ENCODE measurements at regions not wholly inside any gene's neighbourhood (a gene's known extent, or its start where the extent isn't known, plus 50 kb on each side); places are given as distances from the start of the nearest gene placed in this dataset.
"Not testable (repeated sequence)": the region's sequence is repeated elsewhere in the genome, so short reads cannot be mapped to it uniquely, and the experiment has no call there.

DNA sequence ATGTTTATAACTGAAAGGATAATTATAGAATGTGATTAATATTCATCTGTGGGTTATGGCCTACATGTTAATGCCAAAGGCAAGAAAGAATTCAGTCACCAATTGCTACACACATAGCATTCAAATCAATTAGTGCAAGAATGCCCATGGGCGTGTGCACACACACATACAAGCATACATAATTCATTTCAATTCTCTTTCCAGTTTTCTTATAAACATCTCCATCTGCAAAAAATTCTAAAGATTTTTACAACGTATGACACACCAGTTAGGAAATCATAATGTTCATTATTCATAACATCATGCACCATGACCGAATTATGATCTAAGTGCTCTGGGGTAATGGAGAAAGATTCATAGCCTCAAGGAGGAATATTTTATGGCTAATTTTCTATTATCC, 111.0 kb upstream of the ADTRP start:
- no peak for DNase-seq

- no peak for DNase-seq
These were observed 110.1 kb upstream of the ADTRP start for GRCh38 chr6:11888727-11889126.

DNA sequence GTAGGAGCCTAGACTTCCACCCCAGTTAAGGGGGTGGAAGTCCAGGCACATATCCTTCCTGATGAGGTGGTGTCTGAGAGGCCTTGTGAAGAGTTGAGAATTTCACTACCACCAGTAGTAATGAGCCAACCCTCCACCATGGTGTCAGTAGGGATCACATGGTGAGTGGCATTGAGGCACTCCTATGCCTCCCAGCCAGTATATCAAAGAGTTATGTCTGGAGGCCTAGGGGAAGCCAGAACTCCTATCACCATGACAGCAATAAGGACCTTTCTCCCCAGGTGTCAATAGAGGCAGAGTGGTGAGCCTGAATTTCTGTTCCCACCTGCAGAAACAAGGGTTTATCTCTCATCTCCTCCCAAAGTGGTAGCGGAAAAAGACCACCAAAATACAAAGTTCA, 106.6 kb upstream of the ADTRP start:
- no peak for DNase-seq

- not testable (repeated sequence) for DNase-seq
These were observed 104.9 kb upstream of the ADTRP start for GRCh38 chr6:11883471-11883870.

DNA sequence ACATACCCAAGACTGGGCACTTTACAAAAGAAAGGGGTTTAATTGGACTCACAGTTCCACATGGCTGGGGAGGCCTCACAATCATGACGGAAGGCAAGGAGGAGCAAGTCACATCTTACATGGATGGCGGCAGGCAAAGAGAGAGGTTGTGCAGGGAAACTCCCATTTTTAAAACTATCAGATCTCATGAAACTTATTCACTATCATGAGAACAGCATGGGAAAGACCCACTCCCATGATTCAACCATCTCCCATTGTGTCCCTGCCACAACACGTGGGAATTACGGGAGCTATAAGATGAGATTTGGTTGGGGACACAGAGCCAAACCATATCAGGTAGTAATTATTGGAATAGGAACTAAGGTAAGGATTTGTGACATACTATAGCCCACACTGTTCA, 101.6 kb upstream of the ADTRP start:
- not testable (repeated sequence) for DNase-seq

GRCh38 chr6:11878735-11879134, 100.1 kb upstream of the ADTRP start:
- DNase-seq, result peak in 1 of 2 donors; percentile 24

DNA sequence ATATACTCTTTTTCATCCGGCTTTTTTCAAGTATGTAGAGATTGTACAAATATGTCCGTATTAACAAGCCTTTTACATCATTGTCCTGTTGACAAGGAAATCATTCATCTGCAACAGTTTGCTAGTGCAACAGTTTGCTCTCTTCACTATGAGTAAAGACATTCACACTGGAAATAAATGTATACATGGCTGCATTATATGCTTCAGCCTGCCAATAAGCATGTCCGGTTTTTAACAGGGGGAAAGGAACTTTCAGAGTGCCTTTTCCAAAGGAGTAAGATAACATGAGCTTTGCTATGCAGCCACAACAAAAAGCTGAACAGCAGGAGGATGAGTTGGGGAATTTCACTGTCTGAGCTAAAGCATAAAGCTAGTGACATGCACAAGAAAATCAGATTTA, 99.4 kb upstream of the ADTRP start:
- DNase-seq, result no peak

GRCh38 chr6:11876934-11877433, 98.4 kb upstream of the ADTRP start:
- no peak for DNase-seq

- no peak for DNase-seq
These were observed 96.9 kb upstream of the ADTRP start for GRCh38 chr6:11875325-11876109.

DNA sequence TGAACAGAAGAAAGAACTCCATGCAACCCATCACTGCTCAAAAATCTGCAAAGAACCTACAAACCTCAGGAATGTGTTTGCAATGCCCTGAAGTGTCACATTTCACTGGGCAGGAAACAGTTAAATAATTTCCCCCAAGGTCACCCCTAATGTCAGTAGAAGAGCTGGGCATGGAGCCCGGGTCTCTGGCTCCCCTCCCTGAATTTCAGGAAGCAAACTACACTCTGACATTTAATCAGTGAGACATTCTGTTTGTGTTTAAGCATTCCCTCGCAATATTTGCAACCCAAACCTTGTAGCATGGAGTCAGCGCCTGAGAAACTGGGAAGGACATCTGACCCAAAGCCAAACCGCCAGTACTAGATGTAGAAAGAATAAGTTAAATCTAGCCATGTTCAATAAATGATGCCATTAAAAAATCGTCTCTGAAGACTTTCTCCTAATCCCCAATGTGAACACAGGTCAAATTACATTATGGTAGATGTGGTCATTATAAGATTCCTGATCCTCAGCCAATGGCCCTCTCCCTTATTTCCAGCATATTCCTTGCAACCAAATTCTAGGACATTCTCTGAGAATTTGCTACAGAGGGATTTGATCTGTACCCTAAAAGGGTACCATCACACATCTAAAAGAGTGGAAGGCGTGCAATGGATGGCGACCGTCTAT, 91.2 kb upstream of the ADTRP start:
- DNase-seq, result peak; percentile 85 to 89

GRCh38 chr6:11868392-11868791, 89.8 kb upstream of the ADTRP start:
- no peak for DNase-seq

DNA sequence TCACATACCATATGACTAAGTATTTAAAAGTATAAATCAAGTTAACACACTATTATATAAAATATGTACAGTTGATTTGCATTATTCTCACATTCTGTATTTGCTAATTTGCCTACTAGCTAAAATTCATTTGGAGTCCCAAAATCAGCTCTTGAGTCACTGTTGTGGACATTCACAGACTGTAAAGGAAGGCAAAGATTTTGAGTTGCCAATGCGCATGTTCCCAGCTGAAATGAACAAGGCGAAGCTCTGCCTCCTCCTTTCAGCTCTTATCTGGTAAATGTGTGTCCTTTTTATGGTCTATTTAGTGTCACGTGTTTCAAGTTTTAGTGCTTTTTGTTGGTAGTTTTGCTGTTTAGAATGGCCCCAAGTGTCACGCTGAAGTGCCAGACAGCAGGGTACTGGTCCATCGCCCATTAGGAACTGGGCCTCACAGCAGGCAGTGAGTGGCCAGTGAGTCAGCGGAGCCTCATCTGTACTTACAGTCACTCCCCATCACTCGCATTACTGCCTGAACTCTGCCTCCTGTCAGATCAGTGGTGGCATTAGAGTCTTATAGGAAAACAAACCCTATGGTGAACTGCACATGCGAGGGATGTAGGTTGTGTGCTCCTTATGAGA, 87.2 kb upstream of the ADTRP start:
- DNase-seq, result no peak

GRCh38 chr6:11858439-11858838, 79.8 kb upstream of the ADTRP start:
- no peak for DNase-seq

GRCh38 chr6:11855743-11856142, 77.1 kb upstream of the ADTRP start:
- no peak for DNase-seq

DNA sequence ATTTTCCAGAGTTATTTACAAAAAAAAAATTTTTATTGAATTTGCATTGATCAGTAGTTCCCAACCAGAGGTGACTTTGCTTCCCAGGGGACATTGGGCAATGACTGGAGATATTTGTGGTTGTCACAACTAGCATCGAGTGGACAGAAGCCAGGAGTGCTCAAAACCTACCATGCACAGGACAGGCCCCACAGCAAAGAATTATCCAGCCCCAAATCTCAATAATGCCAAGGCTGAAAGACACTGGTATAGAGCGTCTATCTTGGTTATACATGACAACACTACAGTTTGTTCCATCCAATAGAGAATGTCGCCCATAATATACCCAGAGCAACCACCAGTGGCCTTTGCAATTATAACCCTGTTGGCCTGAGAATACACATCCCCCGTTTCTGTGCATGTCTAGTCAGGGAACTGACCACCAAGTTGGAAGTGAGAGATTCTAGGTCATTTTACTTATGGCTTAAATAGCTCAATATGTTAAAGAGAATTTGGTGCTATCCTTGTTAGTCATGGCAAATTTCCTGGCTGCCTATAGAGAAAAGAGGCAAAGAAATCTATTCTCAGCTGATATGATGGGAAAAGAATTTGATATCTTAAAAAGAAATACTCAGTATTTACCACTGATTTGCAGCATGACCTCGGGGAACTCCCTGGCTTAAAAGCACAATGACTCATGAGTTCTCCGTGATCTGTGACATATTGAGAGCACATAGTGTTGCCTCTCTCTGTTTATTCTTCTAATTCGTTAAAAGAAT, 76.0 kb upstream of the ADTRP start:
- no peak for DNase-seq

DNA sequence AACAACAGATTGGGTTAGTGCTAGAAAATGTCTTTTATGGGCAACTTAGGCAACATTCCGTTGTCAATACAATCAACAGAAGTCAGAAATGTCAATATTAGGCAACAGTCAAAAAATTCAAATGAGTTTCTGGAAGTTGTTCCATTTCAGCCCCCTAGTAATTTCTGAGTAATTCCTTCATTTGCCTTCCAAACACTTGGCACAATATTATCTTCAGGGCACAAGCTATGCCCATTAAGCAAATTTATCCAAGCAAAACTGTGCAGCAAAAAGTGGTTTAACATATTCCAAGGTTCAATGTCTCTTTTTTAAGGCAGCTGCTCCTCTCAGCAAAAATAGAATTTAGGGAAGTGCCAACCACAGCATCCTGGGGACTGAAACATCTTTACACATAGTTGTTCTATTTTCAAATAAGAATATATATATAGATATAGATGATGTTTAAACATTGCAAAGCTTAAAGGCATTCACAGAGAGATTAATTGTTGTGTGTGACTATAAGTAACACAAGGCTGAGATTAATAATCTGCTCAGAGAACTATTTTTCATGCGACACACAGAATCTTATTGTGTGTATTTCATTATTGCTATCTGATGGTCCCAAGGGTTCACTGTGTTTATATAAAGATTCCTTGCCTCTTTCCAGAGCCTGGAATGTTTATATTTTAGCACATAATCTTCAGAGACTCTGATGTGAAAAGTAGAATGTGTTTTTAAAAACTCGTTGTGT, 75.2 kb upstream of the ADTRP start:
- no peak for DNase-seq

GRCh38 chr6:11852061-11852651, 73.6 kb upstream of the ADTRP start:
- DNase-seq, result no peak

- no peak for DNase-seq
These were observed 72.8 kb upstream of the ADTRP start for GRCh38 chr6:11851387-11851786.

GRCh38 chr6:11848852-11849731, 70.5 kb upstream of the ADTRP start:
- no peak for DNase-seq

DNA sequence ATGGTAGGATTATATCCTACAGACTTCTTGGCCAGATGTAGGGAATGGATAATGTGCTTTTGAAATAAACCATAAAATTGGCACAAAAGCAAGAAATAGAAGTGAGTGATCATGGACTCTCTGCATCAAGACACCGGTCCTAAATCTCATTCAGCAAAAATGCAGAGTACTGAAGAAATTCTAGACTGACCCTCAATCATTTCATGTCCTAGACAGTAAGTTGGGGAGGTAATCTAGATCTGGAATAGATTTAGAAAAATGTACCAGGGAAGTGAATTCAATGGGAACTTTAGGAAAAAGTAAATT, 69.7 kb upstream of the ADTRP start:
- DNase-seq, result no peak

All from right lung (tissue), 2 donors.